Epidermal melanocyte (primary cell): ENCODE measurements at regions not wholly inside any gene's neighbourhood (a gene's known extent, or its start where the extent isn't known, plus 50 kb on each side); places are given as distances from the start of the nearest gene placed in this dataset.
"Not testable (repeated sequence)": the region's sequence is repeated elsewhere in the genome, so short reads cannot be mapped to it uniquely, and the experiment has no call there.

ENCODE experiments used
- DNase-seq: peaks from one replicate; pipeline ENCODE4 v3.0.0; 2011; ENCODE audit warnings: low spot score; ENCODE audit not compliant: insufficient read length

- no peak for DNase-seq
Measured at GRCh38 chr1:30226648-30227047, 496.7 kb downstream of the MATN1 start.

GRCh38 chr1:30225357-30225756 is 498.0 kb downstream of the MATN1 start:
- no peak for DNase-seq

GRCh38 chr1:30219675-30220074 is 503.7 kb downstream of the MATN1 start:
- DNase-seq = no peak

- no peak for DNase-seq
Measured at GRCh38 chr1:30218438-30218837, 504.9 kb downstream of the MATN1 start.

- DNase-seq = no peak
Measured at GRCh38 chr1:30216602-30217001, 506.8 kb downstream of the MATN1 start.

- no peak for DNase-seq
Measured at GRCh38 chr1:30213936-30214335, 509.4 kb downstream of the MATN1 start.

GRCh38 chr1:30207962-30208361 is 515.4 kb downstream of the MATN1 start:
- not testable (repeated sequence) for DNase-seq

GRCh38 chr1:30206631-30207030 is 516.8 kb downstream of the MATN1 start:
- not testable (repeated sequence) for DNase-seq

- DNase-seq = not testable (repeated sequence)
Measured at GRCh38 chr1:30204916-30205315, 518.5 kb downstream of the MATN1 start.

- no peak for DNase-seq
Measured at GRCh38 chr1:30201015-30201414, 522.4 kb downstream of the MATN1 start.

GRCh38 chr1:30200161-30200560 is 523.2 kb downstream of the MATN1 start:
- DNase-seq = no peak

- DNase-seq = no peak
Measured at GRCh38 chr1:30199563-30199962, 523.8 kb downstream of the MATN1 start.

GRCh38 chr1:30198795-30199403 is 524.5 kb downstream of the MATN1 start:
- no peak for DNase-seq

GRCh38 chr1:30198451-30198760 is 525.0 kb downstream of the MATN1 start:
- no peak for DNase-seq

- no peak for DNase-seq
Measured at GRCh38 chr1:30197639-30198450, 525.5 kb downstream of the MATN1 start.

- DNase-seq = no peak
Measured at GRCh38 chr1:30196872-30197638, 526.3 kb downstream of the MATN1 start.

GRCh38 chr1:30196457-30196856 is 526.9 kb downstream of the MATN1 start:
- DNase-seq = no peak

- no peak for DNase-seq
Measured at GRCh38 chr1:30195424-30196134, 527.8 kb downstream of the MATN1 start.

GRCh38 chr1:30194741-30195423 is 528.5 kb downstream of the MATN1 start:
- no peak for DNase-seq

GRCh38 chr1:30194046-30194619 is 529.3 kb downstream of the MATN1 start:
- DNase-seq = no peak
